RWPE2 (cell line): ENCODE measurements at regions not wholly inside any gene's neighbourhood (a gene's known extent, or its start where the extent isn't known, plus 50 kb on each side); places are given as distances from the start of the nearest gene placed in this dataset.

Experiments
- ATAC-seq: fragments of 200-7000 bp; cut with Tn5 transposase; 3 replicates; pipeline ENCODE4 v1.9.1; 2021; ENCODE audit warnings: low read depth
- DNase-seq: peaks from one replicate; pipeline ENCODE4 v3.0.0-alpha.2; 2020; ENCODE audit warnings: low spot score
- H3K27ac ChIP-seq: fragments of 450-650 bp; 2 replicates; pipeline ENCODE4 v1.5.1; 2017; ENCODE audit warnings: mild to moderate bottlenecking; ENCODE audit not compliant: poor library complexity, severe bottlenecking
- H3K27me3 ChIP-seq: fragments of 250-450 bp; sonication (Bioruptor Pico); 2 replicates; pipeline ENCODE4 v1.5.1; 2021; ENCODE audit warnings: mild to moderate bottlenecking, moderate library complexity; ENCODE audit not compliant: insufficient read depth, poor library complexity, severe bottlenecking
- H3K36me3 ChIP-seq: fragments of 250-450 bp; sonication (Bioruptor Pico); 2 replicates; pipeline ENCODE4 v1.5.1; 2020; ENCODE audit warnings: low read depth, mild to moderate bottlenecking, moderate library complexity
- H3K4me1 ChIP-seq: fragments of 250-450 bp; sonication (Bioruptor Pico); 2 replicates; pipeline ENCODE4 v1.5.1; 2021; ENCODE audit warnings: mild to moderate bottlenecking, moderate library complexity; ENCODE audit not compliant: insufficient read depth, poor library complexity, severe bottlenecking
- H3K4me3 ChIP-seq: fragments of 250-450 bp; sonication (Bioruptor Pico); 2 replicates; pipeline ENCODE4 v1.5.1; 2021; ENCODE audit warnings: mild to moderate bottlenecking, moderate library complexity; ENCODE audit not compliant: severe bottlenecking
- H3K9me3 ChIP-seq: fragments of 250-450 bp; sonication (Bioruptor Pico); 2 replicates; pipeline ENCODE4 v1.5.1; 2021; ENCODE audit warnings: mild to moderate bottlenecking, moderate library complexity; ENCODE audit not compliant: severe bottlenecking
- TF ChIP-seq, protein P1 (sequence below): fragments of 450-650 bp; IDR thresholded peaks from one replicate; pipeline ENCODE4 v1.5.1; 2017; ENCODE audit warnings: mild to moderate bottlenecking, moderate library complexity; ENCODE audit not compliant: poor library complexity, severe bottlenecking

DNA sequence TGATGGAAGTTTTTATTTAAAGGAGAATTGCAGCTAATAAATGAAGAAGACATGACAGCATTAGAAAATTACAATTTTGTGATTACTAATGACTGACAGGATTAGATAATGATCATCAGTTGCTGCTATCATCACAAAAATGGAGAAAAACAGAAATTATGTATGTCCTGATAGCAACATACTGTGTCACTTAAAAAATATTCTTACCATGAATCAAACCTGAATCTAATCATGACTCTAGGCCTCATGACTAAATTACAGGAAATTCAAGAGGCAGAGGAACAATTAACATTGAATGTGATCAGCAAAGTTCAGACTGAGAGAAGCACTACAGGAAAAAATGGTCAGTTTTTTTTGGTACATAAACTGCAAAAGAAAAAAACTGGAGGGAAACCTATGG lies 147.8 kb downstream of the PMAIP1 start:
- TF ChIP-seq, protein P1, sequence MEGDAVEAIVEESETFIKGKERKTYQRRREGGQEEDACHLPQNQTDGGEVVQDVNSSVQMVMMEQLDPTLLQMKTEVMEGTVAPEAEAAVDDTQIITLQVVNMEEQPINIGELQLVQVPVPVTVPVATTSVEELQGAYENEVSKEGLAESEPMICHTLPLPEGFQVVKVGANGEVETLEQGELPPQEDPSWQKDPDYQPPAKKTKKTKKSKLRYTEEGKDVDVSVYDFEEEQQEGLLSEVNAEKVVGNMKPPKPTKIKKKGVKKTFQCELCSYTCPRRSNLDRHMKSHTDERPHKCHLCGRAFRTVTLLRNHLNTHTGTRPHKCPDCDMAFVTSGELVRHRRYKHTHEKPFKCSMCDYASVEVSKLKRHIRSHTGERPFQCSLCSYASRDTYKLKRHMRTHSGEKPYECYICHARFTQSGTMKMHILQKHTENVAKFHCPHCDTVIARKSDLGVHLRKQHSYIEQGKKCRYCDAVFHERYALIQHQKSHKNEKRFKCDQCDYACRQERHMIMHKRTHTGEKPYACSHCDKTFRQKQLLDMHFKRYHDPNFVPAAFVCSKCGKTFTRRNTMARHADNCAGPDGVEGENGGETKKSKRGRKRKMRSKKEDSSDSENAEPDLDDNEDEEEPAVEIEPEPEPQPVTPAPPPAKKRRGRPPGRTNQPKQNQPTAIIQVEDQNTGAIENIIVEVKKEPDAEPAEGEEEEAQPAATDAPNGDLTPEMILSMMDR = no peak
- H3K4me1 ChIP-seq = peaks cover 35% of the 10 kb centered on the region
- H3K4me3 ChIP-seq = no peak overlapping the region
- H3K27ac ChIP-seq = peak overlapping the region; percentile 29
- H3K36me3 ChIP-seq = no peaks in the 10 kb centered on the region
- peaks cover 2% of the 10 kb centered on the region for H3K9me3 ChIP-seq
- DNase-seq (no peak), ATAC-seq (no peak)
- no peaks in the 10 kb centered on the region for H3K27me3 ChIP-seq

DNA sequence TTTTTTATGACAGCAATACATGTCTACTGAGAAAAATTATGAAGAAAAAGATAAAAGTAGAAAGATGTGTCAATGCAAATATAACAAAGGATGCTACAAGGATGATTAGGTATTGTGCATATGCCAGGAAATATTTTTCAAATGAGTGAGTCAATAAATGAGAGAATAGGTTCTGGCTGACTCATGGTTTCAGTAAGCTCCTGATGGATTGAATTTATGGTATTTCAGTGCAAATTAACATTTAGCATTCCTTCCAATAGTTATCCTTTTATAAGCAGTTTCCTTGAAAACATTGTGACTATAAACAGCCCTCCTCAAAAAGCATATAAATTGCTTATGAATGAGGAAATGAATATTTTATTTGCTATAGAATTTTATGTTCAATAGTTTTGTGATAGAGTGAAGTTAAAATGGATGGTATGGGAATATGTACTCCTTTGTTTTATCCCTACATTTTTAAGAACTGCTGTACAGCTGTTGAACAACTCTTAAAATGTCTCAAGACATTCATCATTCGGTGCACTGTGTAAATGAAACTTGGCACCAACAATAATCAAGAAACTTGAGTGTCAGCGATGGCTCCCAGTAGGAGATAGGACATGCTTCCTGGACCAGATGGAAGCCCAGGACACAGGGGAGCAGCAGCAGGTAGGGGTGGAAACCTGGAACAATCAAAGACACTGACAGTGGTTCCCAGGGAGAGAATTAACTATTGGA lies 144.7 kb downstream of the PMAIP1 start:
- ATAC-seq (peak; percentile 95), DNase-seq (no peak)
- Histone ChIP-seq H3K9me3 (peaks cover 2% of the 10 kb centered on the region), H3K36me3 (no peaks in the 10 kb centered on the region), H3K4me1 (peaks cover 32% of the 10 kb centered on the region), H3K27me3 (no peaks in the 10 kb centered on the region), H3K27ac (peak overlapping the region; percentile 91), H3K4me3 (no peak overlapping the region)
- TF ChIP-seq, protein P1 = no peak

DNA sequence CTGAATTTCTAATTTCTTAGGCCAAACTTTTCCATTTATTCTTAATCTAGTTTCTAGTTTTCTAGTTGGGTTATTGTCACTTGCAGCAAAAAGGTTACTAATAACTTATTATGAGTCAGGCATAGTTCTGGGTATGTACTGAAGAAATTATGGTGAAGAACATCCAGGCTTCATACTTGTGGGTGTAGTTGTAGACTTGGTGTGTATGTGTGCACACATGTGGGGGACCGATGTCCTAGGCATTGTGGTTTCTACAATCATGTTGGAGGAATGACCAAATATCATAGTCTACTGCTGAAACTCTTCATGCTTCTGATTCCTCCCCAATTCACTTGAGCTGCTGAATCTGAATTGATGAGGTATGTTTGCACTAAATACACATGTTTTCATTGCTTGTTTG lies 141.2 kb downstream of the PMAIP1 start:
- ATAC-seq (no peak), DNase-seq (no peak)
- H3K9me3 ChIP-seq = no peaks in the 10 kb centered on the region
- TF ChIP-seq, protein P1 = no peak
- H3K27ac ChIP-seq = no peak overlapping the region
- no peaks in the 10 kb centered on the region for H3K36me3 ChIP-seq
- H3K4me1 ChIP-seq = peaks cover 24% of the 10 kb centered on the region
- H3K4me3 ChIP-seq = no peak overlapping the region
- H3K27me3 ChIP-seq = no peaks in the 10 kb centered on the region

DNA sequence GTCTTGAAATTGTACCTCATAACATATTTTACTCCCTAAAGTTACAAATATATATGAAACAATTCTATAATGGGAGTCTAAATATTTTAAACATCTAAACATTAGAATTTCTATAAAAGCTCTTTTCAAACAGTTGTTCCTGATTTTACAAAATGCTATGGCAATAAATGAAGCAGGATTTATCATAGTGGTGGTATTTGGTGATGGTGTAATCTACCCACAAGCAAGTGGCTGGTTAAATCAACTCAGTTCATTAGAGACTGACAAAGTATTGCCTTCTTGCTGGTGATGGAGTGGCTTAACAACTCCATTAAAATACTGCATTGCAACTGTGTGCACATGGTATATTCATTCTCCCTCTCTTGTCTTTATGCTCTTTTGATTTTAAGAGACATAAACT lies 138.9 kb downstream of the PMAIP1 start:
- H3K27ac ChIP-seq = no peak overlapping the region
- no peak for DNase-seq
- H3K9me3 ChIP-seq = no peaks in the 10 kb centered on the region

DNA sequence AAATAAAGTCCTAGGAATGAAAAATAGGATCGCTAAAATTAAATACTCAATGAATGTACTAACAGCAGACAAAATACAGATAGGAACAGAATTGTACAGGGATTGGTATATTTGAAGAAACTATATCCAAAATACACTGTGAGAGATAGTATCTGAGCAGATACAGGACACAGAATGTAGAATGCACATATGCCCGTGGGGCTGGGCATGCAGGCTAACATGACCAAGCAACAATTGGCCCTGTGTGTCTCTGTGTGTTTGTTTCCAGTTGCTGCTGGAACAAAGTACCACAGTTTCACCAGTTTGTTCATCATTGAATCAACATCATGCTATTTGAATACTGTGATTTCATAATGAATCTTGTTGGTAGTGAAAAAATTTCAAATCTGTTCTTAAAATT lies 127.6 kb downstream of the PMAIP1 start:
- peaks cover 9% of the 10 kb centered on the region for H3K4me1 ChIP-seq
- H3K27ac ChIP-seq = no peak overlapping the region
- no peaks in the 10 kb centered on the region for H3K9me3 ChIP-seq
- ATAC-seq (no peak), DNase-seq (no peak)
- H3K36me3 ChIP-seq = no peaks in the 10 kb centered on the region
- H3K27me3 ChIP-seq = no peaks in the 10 kb centered on the region
- TF ChIP-seq, protein P1 = no peak
- H3K4me3 ChIP-seq = no peak overlapping the region

More for the DNA sequence above, 138.9 kb downstream of the PMAIP1 start:
- Histone ChIP-seq H3K4me3 (no peak overlapping the region), H3K27me3 (no peaks in the 10 kb centered on the region), H3K36me3 (no peaks in the 10 kb centered on the region), H3K4me1 (peaks cover 10% of the 10 kb centered on the region)
- TF ChIP-seq, protein P1 = no peak
- no peak for ATAC-seq
